KMS-11 (cell line): ENCODE measurements at regions not wholly inside any gene's neighbourhood (a gene's known extent, or its start where the extent isn't known, plus 50 kb on each side); places are given as distances from the start of the nearest gene placed in this dataset.
"Not testable (repeated sequence)": the region's sequence is repeated elsewhere in the genome, so short reads cannot be mapped to it uniquely, and the experiment has no call there.

Experiments used
- H2AFZ ChIP-seq: fragments of 200-600 bp; sonication (generic); 2 replicates; pipeline ENCODE4 v1.6.1; 2016; ENCODE audit warnings: antibody characterized with exemption, mixed run types, low read depth
- H3K27ac ChIP-seq: fragments of 200-600 bp; sonication (generic); 2 replicates; pipeline ENCODE4 v1.6.1; 2016; ENCODE audit warnings: mild to moderate bottlenecking, mixed run types
- H3K27me3 ChIP-seq: fragments of 200-600 bp; sonication (generic); 2 replicates; pipeline ENCODE4 v1.6.1; 2017; ENCODE audit warnings: mild to moderate bottlenecking, low read depth, mixed run types, moderate library complexity; ENCODE audit not compliant: insufficient read depth
- H3K36me3 ChIP-seq: fragments of 200-600 bp; sonication (generic); 2 replicates; pipeline ENCODE4 v1.6.1; 2017; ENCODE audit warnings: mild to moderate bottlenecking, mixed run types; ENCODE audit not compliant: insufficient read depth
- H3K4me1 ChIP-seq: fragments of 200-600 bp; sonication (generic); 2 replicates; pipeline ENCODE4 v1.6.1; 2016; ENCODE audit warnings: mild to moderate bottlenecking, low read depth, mixed run types; ENCODE audit not compliant: poor library complexity, severe bottlenecking
- H3K4me2 ChIP-seq: fragments of 200-600 bp; sonication (generic); 2 replicates; pipeline ENCODE4 v1.7.0; 2016; ENCODE audit warnings: mild to moderate bottlenecking, mixed run types
- H3K4me3 ChIP-seq: fragments of 200-600 bp; sonication (generic); IDR thresholded peaks from 2 replicates; pipeline ENCODE4 v1.6.1; 2017; ENCODE audit warnings: low read depth, low read length, mixed read lengths; ENCODE audit not compliant: insufficient read depth
- H3K79me2 ChIP-seq: fragments of 200-600 bp; sonication (generic); 2 replicates; pipeline ENCODE4 v1.6.1; 2016; ENCODE audit warnings: low read depth, mixed run types; ENCODE audit not compliant: insufficient read depth
- H3K9ac ChIP-seq: fragments of 200-600 bp; sonication (generic); 2 replicates; pipeline ENCODE4 v1.6.1; 2016; ENCODE audit warnings: mild to moderate bottlenecking, mixed run types
- H4K20me1 ChIP-seq: fragments of 200-600 bp; sonication (generic); 2 replicates; pipeline ENCODE4 v1.6.1; 2016; ENCODE audit warnings: mild to moderate bottlenecking, mixed run types; ENCODE audit not compliant: insufficient read depth
- CTCF ChIP-seq: fragments of 200-600 bp; sonication (generic); conservative IDR thresholded peaks from 2 replicates; pipeline ENCODE4 v1.6.1; 2017; ENCODE audit warnings: low read depth, mild to moderate bottlenecking, antibody characterized with exemption, low read length, moderate library complexity, mixed read lengths

- no peaks in the 10 kb centered on the region for H3K27me3 ChIP-seq
- H3K27ac ChIP-seq: no peak overlapping the region
- no peaks in the 10 kb centered on the region for H3K36me3 ChIP-seq
- H3K4me3 ChIP-seq: no peak overlapping the region
- no peaks in the 10 kb centered on the region for H3K79me2 ChIP-seq
- H3K9ac ChIP-seq: no peak overlapping the region
- no peaks in the 10 kb centered on the region for H4K20me1 ChIP-seq
- no peaks in the 10 kb centered on the region for H3K4me1 ChIP-seq
- TF ChIP-seq CTCF: no peak
- H2AFZ ChIP-seq: no peak overlapping the region
- H3K4me2 ChIP-seq: no peak overlapping the region
These were observed 753.3 kb downstream of the SLC6A15 start for GRCh38 chr12:84159260-84159659.

GRCh38 chr12:84157170-84157569 is 755.4 kb downstream of the SLC6A15 start:
- H3K36me3 ChIP-seq: no peaks in the 10 kb centered on the region
- no peak overlapping the region for H2AFZ ChIP-seq
- no peak overlapping the region for H3K9ac ChIP-seq
- H3K4me3 ChIP-seq: no peak overlapping the region
- H3K27ac ChIP-seq: no peak overlapping the region
- H3K27me3 ChIP-seq: no peaks in the 10 kb centered on the region
- no peaks in the 10 kb centered on the region for H4K20me1 ChIP-seq
- no peaks in the 10 kb centered on the region for H3K4me1 ChIP-seq
- no peak for TF ChIP-seq CTCF
- no peak overlapping the region for H3K4me2 ChIP-seq
- H3K79me2 ChIP-seq: no peaks in the 10 kb centered on the region

GRCh38 chr12:84154991-84155930 is 757.3 kb downstream of the SLC6A15 start:
- H3K36me3 ChIP-seq, H3K79me2 ChIP-seq, H3K4me2 ChIP-seq, H3K4me1 ChIP-seq, H3K4me3 ChIP-seq, H2AFZ ChIP-seq, H3K27ac ChIP-seq, H4K20me1 ChIP-seq, H3K9ac ChIP-seq, H3K27me3 ChIP-seq: not testable (repeated sequence)

GRCh38 chr12:84154439-84154990 is 758.1 kb downstream of the SLC6A15 start:
- H3K27ac ChIP-seq, H3K79me2 ChIP-seq, H3K36me3 ChIP-seq, H3K27me3 ChIP-seq, H3K4me3 ChIP-seq, H3K4me1 ChIP-seq, H2AFZ ChIP-seq, H4K20me1 ChIP-seq, H3K9ac ChIP-seq, H3K4me2 ChIP-seq: not testable (repeated sequence)

GRCh38 chr12:84150201-84150600 is 762.4 kb downstream of the SLC6A15 start:
- no peak overlapping the region for H3K4me3 ChIP-seq
- H2AFZ ChIP-seq: no peak overlapping the region
- no peaks in the 10 kb centered on the region for H3K36me3 ChIP-seq
- H3K9ac ChIP-seq: no peak overlapping the region
- H4K20me1 ChIP-seq: no peaks in the 10 kb centered on the region
- no peak overlapping the region for H3K4me2 ChIP-seq
- H3K4me1 ChIP-seq: no peaks in the 10 kb centered on the region
- TF ChIP-seq CTCF: no peak
- H3K27ac ChIP-seq: no peak overlapping the region
- H3K79me2 ChIP-seq: no peaks in the 10 kb centered on the region
- H3K27me3 ChIP-seq: no peaks in the 10 kb centered on the region
